Astrocyte of the cerebellum (primary cell): ENCODE measurements at regions not wholly inside any gene's neighbourhood (a gene's known extent, or its start where the extent isn't known, plus 50 kb on each side); places are given as distances from the start of the nearest gene placed in this dataset.
"Not testable (repeated sequence)": the region's sequence is repeated elsewhere in the genome, so short reads cannot be mapped to it uniquely, and the experiment has no call there.

Experiments used
- DNase-seq: peaks from one replicate; pipeline ENCODE4 v3.0.0-alpha.2; 2011; ENCODE audit warnings: low read depth
- H3K4me3 ChIP-seq: 2 replicates; pipeline ENCODE4 v1.5.1; 2011; ENCODE audit warnings: mild to moderate bottlenecking, low read depth, low read length, moderate library complexity
- CTCF ChIP-seq: IDR thresholded peaks from 2 replicates; pipeline ENCODE4 v1.5.1; 2012; ENCODE audit warnings: low read length, low read depth, moderate library complexity, mild to moderate bottlenecking; ENCODE audit errors: missing control alignments
- in situ Hi-C: cut with HindIII; loops from 2 replicates; pipeline ENCODE4 v1.10.0; 2017; ENCODE audit warnings: low sequenced_read_pairs

DNA sequence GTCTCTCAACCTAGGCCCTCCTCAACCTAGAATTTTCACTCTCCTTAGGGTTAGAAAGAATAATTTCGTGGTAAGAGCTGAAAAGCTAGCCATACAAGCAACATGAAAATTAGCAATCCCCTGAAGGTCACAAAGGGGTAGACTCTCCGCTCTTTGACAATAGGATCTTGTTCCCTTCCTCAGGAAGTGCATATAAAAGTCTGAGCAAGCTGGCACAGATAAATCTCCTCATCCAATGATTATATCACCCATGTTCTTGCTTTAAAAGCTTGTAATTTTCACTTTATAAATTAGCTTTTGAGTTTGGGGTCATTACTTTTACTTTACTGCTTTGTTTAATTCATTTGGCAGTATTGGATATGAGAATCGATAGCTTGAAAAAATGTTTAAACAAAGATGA is 852.3 kb upstream of the CRIM1 start:
- DNase-seq: no peak
- in situ Hi-C loops: no loop called here
- no peak for TF ChIP-seq CTCF
- no peak overlapping the region for H3K4me3 ChIP-seq

GRCh38 chr2:35501076-35501475 is 854.5 kb upstream of the CRIM1 start:
- no peak for TF ChIP-seq CTCF
- H3K4me3 ChIP-seq: no peak overlapping the region
- in situ Hi-C loops: no loop called here
- DNase-seq: no peak

GRCh38 chr2:35496022-35496421 is 859.6 kb upstream of the CRIM1 start:
- no peak for DNase-seq
- H3K4me3 ChIP-seq: no peak overlapping the region
- in situ Hi-C loops: no loop called here
- no peak for TF ChIP-seq CTCF

DNA sequence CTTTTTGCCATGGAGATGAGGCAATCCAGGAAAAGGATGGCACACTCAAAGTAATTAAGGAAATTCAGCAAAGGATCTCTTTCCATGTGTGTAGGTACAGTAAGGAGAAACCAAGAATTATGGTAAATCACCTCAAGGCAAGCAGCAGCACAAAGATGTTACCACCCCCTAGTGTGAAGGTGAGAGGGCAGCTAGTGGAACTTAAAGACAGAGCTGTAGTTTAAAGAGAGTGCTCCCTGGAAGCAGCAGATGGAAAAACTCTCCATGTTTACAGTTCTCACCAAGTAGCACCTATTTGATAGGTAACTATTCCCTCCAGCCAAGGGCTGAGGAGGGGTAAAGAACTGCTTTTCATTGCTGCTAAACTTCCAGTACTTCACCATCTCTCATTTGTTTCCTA is 860.4 kb upstream of the CRIM1 start:
- no peak overlapping the region for H3K4me3 ChIP-seq
- DNase-seq: no peak
- TF ChIP-seq CTCF: no peak
- in situ Hi-C loops: no loop called here

DNA sequence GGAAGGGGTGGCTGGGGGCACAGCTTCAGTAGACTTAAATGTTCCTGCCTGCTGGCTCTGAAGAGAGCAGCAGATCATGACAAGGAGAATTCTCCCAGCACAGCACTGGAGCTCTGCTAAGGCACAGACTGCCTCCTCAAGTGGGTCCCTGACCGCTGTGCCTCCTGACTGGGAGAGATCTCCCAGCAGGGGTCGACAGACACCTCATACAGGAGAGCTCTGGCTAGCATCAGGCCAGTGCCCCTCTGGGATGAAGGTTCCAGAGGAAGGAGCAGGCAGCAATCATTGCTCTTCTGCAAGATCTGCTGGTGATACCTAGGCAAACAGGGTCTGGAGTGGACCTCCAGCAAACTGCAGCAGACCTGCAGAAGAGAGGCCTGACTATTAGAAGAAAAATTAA is 877.5 kb upstream of the CRIM1 start:
- DNase-seq, in situ Hi-C loops, H3K4me3 ChIP-seq: not testable (repeated sequence)

DNA sequence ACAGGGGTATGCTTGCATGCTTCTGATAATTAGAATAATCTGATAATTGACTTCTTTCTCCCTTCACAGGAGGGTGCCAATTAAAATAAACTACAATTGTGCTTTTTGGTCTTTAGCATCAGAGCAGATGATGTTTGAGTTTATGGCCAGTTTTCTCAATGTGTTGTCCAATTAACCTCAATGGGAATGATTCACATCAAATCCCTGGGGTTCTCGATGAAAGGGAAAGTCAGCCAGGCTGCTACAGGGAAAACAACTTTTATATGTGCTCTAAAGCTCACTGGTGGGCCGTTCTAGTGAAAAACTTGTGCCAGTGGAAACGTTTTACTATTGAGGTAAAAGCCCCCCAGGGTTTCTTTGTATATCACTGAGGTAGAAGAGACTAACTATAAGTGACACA is 887.3 kb upstream of the CRIM1 start:
- DNase-seq: peak; percentile 43
- TF ChIP-seq CTCF: no peak
- in situ Hi-C loops: no loop called here
- H3K4me3 ChIP-seq: no peak overlapping the region

DNA sequence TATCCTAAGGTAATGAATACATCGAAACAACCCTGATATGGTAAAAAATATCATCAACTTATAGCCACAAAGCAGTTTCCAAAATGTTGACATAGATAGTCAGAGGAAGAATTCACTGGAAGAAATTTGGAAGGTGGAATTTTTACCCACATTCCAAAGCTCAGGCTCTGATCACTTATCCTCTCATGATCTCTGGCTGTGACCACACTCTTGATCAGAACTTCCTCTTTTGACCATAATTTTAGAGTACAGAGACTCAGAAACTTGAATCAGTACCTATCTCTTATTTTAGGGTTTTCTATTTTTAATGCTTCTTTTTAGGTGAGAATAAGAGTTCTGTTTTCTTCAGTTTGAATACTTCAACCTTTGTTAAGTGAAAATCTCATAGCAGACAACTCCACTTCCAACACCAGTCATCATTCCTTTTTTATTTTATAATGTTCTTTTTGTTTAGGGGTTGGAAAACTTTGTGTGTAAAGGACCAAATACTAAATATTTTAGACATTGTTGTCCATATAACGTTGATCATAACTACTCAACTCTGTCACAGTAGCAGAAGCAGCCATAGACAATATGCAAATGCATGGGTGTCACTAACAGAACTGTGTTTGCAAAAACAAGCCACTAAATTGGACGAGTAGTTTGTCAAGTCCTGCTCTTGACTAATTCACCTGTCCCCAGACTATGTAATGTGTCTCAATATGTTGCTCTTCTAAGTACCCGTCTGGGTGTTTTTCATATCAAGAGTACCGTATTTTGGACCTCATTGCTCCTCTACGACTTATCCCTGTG is 891.6 kb upstream of the CRIM1 start:
- DNase-seq: no peak
- in situ Hi-C loops: no loop called here
- no peak for TF ChIP-seq CTCF
- no peak overlapping the region for H3K4me3 ChIP-seq
